ENCODE measurements at regions not wholly inside any gene's neighbourhood (a gene's known extent, or its start where the extent isn't known, plus 50 kb on each side); places are given as distances from the start of the nearest gene placed in this dataset.
"Not testable (repeated sequence)": the region's sequence is repeated elsewhere in the genome, so short reads cannot be mapped to it uniquely, and the experiment has no call there.

DNA sequence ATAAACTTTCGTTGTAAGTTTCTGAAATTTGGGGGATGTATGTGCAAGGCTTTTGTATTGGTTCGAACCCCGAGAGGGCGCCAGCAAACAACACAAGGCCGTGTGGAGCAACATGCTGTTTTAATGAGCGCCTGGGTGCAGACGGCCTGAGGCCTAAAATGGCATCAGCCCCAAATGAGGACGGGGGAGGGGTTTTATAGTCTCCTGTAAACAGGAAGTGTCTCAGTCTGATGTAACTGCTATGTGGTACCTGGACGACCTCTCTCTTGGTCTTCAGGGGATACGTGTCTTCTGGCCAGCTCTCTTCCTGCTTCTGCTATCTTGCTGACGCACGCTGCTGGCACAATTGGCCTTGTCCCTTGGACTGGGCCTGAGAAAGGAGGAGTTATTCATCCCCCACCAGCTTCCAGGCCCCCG lies 1348.0 kb downstream of the ADGRL3 start:
- DNase-seq (ENCODE audit: low read depth in 2 of 2) = no peak

DNA sequence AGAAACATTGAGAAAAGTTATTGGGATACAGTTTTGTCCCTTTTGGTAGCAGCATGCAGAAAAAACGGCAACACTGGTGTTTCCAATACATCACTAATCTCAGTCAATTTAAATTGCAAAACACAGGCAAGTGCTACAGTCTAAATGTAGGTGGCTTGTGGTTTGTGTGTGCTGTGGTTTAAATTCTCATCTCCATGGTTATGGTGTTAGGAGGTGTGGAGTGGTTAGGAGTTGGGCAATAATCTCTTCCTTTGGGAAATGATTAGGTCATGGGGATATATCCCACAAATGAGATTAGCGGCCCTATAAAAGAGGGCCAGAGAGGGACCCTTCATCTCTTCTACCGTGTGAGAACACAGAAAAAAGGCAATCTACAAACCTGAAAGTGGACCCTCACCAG lies 1344.3 kb downstream of the ADGRL3 start:
- DNase-seq (ENCODE audit: low read depth in 2 of 2) = no peak

DNA sequence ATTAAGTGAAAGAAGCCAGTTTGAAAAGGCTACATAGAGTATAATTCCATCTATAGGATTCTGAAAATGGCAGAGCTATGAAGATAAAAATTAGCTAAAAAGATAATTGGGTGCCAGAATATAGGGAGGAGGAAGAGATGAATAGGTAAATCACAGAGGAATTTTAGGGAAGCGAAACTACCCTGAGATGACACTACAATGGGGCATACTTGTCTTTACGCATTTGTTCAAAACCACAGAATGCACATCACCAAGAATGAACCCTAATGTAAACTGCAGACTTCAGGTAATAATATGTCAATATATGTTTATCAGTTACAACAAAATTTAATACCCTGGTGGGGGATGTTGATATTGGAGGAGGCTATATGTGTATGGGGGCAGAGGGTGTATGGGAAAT lies 1342.9 kb downstream of the ADGRL3 start:
- DNase-seq (ENCODE audit: low read depth in 2 of 2) = no peak

DNA sequence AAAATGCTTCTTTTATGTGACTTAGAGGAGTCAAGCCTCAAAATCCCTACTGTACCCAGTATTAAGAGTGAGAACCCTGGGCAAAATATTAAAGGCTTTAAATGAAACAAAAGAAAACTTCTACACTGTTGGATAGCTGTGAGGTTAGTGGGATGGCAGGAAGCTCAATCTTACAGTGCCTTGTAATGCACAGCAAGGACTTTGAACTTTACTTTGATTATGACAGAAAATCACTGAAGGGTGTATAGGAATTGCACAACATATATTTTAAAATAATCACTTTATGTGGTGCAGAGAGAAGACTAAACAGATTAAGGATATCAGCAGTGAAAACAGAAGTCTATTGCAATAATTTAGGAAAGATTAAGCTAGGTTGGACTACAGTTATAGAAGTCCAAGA lies 1333.4 kb downstream of the ADGRL3 start:
- DNase-seq (ENCODE audit: low read depth in 2 of 2) = no peak

DNA sequence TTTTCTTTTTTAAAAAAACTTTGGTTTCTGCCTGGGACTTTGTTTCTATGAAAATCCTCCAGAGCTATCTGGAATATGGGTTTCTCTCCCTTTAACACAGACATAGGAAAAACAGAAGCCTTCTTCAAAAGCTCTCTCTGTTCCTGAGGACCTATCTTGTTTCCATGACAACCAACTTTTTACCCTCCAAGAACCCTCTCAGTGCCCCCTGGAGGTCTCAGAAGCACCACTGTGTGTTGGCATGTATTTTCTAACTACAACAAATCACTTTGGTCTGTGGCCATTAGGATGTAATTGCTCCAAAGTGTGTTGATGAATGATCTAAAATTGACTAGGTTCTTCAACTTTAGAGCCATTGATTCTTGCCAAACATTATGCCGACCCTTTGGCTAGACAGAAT lies 1331.6 kb downstream of the ADGRL3 start:
- DNase-seq (ENCODE audit: low read depth in 2 of 2) = no peak

DNA sequence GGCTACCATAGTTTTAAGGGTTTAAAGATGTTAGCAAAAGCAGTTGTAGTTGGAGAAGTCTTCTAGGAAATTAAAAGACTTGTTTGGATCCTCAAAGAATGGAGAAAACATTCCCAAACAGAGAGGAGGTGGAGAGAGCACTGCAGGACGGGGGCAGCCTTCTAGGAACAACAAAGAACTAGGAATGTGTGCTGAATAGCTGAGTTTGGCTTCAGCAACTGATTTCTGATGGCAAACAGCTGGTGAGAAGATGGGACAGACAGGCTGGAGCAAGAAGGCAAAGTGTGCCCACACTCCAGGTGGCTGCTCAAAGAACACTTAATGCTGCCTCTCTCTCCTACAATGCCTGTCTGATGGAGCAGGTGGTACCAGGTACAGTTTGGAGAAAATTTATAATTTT lies 1331.1 kb downstream of the ADGRL3 start:
- DNase-seq (ENCODE audit: low read depth in 2 of 2) = no peak

DNA sequence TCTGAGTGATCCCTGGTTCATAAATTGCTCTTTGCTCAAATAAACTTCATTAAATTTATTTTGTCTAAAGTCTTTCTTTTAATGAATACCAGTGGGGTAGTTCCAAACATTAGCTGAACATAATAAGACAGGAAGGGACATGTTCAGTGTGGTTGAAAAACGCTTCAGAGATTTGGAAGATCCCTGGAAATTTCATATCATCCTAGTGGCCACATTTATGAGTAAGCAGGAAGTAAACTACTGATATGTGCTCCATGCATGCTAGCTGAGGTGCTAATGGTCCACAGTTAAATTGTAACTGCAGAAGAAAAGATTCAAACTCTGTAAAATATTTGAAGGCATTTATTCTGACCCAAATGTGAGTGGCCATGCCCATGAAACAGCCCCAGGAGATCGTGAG lies 1328.7 kb downstream of the ADGRL3 start:
- no peak for DNase-seq (ENCODE audit: low read depth in 2 of 2)

DNA sequence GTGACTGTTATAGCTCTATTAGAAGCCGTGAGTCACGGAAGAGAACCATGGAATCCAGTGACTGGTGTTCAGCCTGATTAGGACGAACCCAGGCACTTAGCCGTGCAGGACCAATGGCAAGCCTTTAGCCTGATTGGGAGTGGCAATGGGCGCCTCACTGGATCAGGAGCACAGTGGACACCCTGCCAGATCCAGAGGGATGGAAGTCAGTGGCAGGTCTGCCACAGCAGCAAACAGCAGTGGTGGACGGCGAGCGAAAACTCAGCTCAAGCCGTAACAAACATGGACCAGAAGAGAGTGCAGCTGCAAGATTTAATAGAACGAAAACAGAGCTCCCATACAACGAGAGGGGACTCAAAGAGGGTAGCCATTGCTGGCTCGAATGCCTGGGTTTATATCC lies 1326.5 kb downstream of the ADGRL3 start:
- no peak for DNase-seq (ENCODE audit: low read depth in 2 of 2)

DNA sequence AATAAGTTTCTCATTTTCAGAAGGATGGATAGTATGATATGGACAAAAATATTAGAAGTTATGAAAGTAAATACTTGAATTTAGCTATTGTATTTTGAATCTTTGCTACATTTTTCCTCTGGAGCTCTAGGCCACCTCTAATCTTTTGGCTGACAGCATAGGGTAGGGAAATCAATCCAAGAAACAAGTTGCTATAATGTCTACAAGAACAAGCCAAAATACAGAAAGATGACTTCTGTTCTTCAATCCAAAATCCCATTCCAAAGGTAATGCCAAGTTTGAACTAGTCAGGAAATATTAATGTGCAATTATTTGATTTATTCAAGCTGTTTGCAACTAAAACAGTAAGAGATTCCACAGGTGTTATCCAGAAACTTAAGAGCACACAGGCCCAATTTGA lies 1323.1 kb downstream of the ADGRL3 start:
- DNase-seq (ENCODE audit: low read depth in 2 of 2) = no peak

DNA sequence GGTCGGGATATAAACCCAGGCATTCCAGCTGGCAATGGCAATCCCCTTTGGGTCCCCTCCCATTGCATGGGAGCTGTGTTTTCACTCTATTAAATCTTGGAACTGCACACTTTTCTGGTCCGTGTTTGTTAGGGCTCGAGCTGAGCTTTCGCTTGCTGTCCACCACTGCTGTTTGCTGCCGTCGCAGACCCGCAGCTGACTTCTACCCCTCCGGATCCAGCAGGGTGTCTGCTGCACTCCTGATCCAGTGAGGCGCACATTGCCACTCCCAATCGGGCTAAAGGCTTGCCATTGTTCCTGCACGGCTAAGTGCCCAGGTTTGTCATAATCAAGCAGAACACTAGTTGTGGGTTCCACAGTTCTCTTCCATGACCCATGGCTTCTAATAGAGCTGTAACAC lies 1322.1 kb downstream of the ADGRL3 start:
- DNase-seq (ENCODE audit: low read depth in 2 of 2) = no peak

DNA sequence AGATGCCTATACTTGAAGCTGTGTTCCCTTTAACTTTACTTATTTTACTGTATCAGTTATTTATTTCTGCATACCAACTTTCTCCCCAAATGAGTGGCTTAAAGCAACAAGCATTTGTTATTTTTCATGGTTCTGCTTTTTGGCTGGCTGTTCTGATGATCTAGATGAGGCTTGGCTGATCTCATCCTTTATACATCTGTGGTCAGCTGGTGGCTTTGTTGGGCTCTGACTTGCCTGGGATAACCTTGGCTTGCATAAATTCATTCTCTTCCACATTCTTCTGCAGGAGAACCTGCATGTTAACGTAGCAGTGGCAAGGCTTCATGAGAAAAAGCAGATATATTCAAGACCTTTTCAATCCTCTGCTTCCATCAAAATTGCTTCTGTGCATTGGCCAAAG lies 1317.6 kb downstream of the ADGRL3 start:
- DNase-seq (ENCODE audit: low read depth in 2 of 2) = no peak

DNA sequence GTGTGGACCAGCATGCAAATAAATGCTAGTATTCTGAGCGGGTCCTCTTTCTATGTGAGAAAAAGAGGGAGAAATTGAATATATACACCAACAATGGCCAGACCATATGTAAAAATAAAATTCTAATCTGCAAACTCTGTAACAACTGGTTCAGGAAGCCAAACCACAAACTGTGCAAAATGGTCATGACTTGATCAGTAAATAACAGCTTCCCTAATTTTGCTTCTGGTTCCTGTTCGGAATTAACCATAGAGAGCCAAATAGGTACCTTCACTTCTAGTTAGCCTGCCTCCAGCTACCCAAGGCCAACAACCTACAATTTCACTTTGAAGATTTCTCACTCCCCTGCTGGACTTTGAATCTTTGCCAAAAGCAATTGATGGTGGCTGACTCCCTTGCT lies 1313.2 kb downstream of the ADGRL3 start:
- DNase-seq (ENCODE audit: low read depth in 2 of 2) = no peak

DNA sequence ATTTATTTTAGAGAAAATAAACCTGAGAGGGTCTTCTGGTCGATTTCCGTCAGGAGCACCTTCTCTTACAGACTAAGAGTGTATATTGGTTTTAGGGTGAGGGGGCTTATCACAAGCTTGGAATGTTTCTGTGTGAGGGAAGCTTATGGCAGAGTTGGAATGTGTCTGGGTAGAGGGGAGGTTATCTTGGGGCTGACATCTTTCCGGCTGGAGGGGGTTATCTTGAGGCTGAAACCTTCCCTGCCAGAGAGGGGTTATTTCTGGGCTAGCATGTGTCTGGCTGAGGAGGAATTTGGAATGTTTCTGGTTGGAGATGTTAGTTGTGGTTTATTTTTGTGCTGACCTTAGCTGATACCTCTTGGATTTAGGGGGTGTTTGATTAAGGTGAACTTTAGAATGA lies 1312.1 kb downstream of the ADGRL3 start:
- no peak for DNase-seq (ENCODE audit: low read depth in 2 of 2)

DNA sequence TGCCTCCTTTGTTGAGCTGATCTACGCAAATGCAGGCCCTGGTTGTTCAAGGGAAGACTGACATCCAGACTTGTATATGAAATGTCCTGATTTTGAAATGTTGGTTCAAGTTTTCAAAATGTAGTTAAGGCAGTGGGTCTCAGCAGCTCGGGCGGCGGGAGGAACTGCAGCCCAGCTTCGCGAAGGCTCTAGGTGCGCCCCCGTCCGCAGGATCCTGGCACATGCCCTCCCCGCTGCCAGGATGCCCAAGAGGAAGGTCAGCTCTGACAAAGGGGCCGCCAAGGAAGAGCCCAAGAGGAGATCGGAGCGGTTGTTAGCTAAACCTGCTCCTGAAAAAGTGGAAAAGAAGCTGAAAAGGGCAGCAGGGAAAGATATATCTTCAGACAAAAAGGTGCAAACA lies 1310.1 kb downstream of the ADGRL3 start:
- no peak for DNase-seq (ENCODE audit: low read depth in 2 of 2)

DNA sequence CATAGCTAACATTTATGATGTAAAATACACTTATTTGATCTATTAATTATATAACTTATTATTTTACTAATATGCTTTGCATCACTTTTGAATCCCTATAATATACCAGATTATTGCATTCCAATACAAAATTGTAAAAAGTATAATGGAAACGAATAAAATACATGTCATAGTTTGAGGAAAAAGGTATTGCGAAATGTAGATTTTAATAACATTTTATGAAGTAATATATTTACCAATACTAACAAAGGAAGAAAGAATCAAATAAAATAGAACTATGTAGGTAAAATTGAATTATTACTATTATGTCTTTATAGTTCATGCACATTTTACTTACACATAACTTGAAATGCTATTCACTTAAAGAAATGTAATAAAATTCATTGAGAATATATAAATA lies 1300.2 kb downstream of the ADGRL3 start:
- no peak for DNase-seq (ENCODE audit: low read depth in 2 of 2)

DNA sequence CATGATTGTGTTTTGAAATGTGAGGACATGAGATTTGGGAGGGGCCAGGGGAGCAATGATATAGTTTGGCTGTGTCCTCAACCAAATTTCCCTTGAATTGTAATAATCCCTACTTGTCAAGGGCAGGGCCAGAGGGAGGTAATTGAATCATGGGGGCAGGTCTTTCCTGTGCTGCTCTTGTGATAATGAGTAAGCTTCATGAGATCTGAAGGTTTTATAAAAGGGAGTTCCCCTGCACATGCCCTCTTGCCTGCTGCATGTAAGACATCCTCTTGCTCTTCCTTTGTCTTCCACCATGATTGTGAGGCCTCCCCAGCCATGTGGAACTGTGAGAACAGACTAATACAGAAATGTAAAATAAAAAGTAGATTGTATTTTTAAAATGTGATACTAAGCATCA lies 1294.9 kb downstream of the ADGRL3 start:
- DNase-seq (ENCODE audit: low read depth in 2 of 2) = no peak

DNA sequence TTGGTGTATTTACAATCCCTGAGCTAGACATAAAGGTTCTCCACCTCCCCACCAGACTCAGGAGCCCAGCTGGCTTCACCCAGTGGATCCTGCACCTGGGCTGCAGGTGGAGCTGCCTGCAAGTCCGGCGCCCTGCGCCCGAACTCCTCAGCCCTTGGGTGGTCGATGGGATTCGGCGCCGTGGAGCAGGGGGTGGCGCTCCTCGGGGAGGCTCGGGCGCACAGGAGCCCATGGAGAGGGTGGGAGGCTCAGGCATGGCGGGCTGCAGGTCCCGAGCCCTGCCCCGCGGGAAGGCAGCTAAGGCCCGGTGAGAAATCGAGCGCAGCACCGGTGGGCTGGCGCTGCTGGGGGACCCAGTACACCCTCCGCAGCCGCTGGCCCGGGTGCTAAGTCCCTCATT lies 1291.6 kb downstream of the ADGRL3 start:
- not testable (repeated sequence) for DNase-seq (ENCODE audit: low read depth in 2 of 2)

DNA sequence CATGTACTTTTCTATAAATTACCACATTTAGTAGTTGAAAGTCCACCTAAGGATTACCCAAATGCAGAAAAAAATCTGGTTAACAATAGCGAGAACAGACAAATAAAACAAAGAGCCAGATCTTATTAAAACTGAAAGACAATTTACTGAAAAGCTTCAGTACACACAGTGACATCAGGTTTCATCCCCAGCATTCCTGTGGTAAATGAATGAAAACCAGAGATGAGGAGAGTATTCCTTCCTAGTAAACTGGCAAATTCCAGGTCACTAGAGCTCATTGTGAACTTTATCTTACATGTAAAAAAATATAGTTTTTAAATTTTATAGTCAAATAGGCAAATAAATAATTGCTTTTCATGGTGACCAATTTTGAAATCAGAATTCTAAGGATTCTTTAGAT lies 1290.5 kb downstream of the ADGRL3 start:
- no peak for DNase-seq (ENCODE audit: low read depth in 2 of 2)

DNA sequence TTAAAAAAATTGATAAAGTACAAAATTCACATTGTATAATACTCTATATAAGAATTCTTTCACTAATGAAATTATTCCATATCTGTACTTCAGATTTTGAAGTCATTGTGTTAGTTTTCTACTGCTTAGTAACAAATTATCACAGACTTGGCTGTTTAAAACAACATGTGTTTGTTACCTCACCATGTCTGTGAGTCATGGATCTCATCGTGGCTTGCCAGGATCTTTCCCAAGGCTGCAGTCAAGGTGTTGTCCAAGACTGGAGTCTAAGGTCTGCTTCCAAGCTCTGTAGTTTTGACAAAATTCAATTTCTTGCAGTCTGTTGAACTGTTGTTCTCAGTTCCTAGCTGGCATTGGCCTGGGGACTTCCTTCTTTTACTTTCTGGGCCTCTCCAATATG lies 1286.9 kb downstream of the ADGRL3 start:
- DNase-seq (ENCODE audit: low read depth in 2 of 2) = no peak

DNA sequence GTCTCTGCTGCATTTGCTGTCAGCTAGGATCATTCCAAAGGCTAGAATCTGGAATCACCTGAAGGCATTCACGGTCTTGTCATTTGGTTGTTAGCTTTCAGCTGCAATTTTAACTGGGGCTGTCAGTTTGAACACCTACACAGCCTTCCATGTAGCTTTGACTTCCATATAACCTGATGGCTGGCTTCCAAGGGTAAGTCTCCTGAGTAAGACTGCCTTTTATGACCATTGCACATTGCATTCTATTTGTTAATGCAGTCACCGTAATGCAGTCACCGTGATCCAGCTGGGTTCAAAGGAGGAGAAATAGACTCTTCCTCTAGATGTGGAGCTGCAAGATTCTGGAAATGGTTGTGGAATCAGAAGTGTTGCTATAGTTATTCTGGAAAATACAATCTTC lies 1284.2 kb downstream of the ADGRL3 start:
- no peak for DNase-seq (ENCODE audit: low read depth in 2 of 2)

DNA sequence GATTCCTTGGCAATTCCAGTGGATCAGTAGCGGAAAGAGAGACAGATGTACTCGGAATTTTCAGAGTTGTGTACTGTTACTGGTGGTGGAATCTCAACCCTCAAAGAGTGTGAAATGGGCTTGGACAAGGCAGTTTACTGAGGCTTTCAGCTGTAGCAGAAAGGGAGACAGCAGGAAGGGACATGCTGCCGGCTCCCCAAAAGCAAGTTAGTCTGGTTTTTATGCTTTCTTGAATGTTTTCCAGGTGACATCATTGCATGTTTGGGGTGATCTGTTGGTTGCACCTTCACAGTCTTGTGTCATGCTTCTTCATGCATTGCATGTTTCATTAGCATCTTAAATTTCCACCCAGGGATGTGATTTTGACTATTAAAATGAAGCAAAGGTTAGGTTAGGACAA lies 1282.2 kb downstream of the ADGRL3 start:
- no peak for DNase-seq (ENCODE audit: low read depth in 2 of 2)

DNA sequence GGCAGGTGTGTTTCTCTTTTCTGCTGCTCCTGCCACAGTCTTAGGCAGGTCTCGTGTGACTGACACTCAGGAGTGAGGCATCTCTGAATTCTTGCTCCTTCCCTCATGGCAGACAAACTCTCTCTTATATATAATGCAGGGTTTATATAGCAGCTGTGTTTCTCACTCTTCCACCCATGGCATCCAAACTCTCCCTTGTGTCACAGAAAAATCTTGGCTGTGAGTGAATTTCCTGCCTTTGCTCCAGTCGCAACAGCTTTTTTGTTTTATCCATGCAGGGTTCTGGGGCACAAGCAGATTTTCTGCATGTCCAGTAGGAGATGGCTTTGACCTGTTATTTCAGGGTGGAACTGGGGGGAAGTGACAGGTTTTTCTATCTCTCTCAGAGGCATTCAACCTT lies 1275.5 kb downstream of the ADGRL3 start:
- DNase-seq (ENCODE audit: low read depth in 2 of 2) = no peak

DNA sequence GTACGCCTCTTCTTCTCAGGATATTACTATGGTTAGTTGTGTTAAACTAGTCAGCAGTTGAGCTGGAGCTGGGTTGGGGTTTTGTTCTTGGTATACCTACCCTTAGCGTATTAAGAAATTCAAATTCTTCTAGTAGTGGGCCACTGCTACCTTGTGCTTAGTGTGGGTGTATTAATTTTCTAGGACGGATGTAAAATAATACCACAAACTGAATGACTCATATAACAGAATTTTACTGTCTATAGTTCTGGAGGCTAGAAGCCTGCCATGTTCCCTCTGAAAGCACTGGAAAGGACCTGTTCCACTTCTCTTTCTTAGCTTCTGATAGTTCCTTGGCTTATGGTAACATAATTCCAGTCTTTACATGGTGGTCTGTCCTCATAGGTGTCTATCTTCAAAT lies 1274.7 kb downstream of the ADGRL3 start:
- no peak for DNase-seq (ENCODE audit: low read depth in 2 of 2)

DNA sequence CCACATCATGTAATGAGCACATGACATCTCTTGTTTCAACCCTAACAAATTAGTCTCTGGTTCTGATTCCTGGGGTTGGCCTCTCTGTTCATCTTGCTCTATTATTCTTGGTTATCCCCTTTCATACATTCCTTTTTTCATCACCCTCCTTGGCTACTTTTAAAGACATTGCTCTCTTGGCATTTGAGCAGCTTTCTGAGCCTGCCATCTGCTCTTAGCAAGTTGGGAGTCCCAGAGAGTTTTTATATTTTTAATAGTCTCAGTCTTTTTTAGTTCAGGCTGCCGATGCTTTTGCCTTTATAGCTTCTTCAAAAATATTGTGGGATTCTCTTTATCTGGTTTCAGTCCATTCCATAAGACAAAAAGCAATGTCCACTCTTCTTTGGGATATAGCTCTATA lies 1270.9 kb downstream of the ADGRL3 start:
- no peak for DNase-seq (ENCODE audit: low read depth in 2 of 2)

DNA sequence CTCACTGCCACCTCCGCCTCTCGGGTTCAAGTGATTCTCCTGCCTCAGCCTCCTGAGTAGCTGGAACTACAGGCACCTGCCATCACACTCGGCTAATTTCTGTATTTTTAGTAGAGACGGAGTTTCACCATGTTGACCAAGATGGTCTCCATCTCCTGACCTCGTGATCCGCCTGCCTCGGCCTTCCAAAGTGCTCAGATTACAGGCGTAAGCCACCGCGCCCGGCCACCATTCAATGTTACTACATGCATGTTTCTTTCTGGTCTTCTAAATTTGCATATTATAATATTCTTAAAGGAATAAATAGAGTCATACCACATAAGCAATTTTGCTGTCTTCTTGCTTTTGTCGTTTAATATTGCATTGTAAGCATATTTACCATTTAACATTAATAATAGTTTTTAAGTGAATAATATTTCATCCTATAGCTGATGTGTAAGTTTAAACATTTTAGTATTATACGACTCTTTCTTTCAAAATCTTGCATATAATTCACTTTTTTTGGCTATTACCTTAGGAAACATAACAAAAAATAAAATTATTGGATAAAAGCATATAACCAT lies 1270.4 kb downstream of the ADGRL3 start:
- DNase-seq (ENCODE audit: low read depth in 2 of 2) = no peak
